Stimulated activated naive CD8-positive, alpha-beta T cell treated with anti-CD3 and anti-CD28 coated beads, Interleukin-15, Interleukin-2, amounts not matched to agents 100 ng/mL and 50 ng/mL, for 24 hours (primary cell): ENCODE measurements at regions not wholly inside any gene's neighbourhood (a gene's known extent, or its start where the extent isn't known, plus 50 kb on each side); places are given as distances from the start of the nearest gene placed in this dataset.
A peak's percentile ranks its signal among the peaks of the same experiment; 100 is the strongest.
"Not testable (repeated sequence)": the region's sequence is repeated elsewhere in the genome, so short reads cannot be mapped to it uniquely, and the experiment has no call there.

Experiments
- H3K27ac Mint-ChIP-seq: one replicate; pipeline ENCODE4 v1.8.0; 2021; ENCODE audit warnings: mild to moderate bottlenecking, mixed read lengths
- H3K27me3 Mint-ChIP-seq: one replicate; pipeline ENCODE4 v1.8.0; 2021; ENCODE audit warnings: mixed read lengths
- H3K36me3 Mint-ChIP-seq: one replicate; pipeline ENCODE4 v1.8.0; 2021; ENCODE audit warnings: low read depth, mixed read lengths
- H3K4me1 Mint-ChIP-seq: one replicate; pipeline ENCODE4 v1.8.0; 2021; ENCODE audit warnings: low read depth, mixed read lengths
- H3K4me3 Mint-ChIP-seq: one replicate; pipeline ENCODE4 v1.8.0; 2021; ENCODE audit warnings: mild to moderate bottlenecking, mixed read lengths
- H3K9me3 Mint-ChIP-seq: one replicate; pipeline ENCODE4 v1.8.0; 2021; ENCODE audit warnings: mixed read lengths

GRCh38 chr3:4897765-4898453 is 81.3 kb upstream of the BHLHE40 start:
- H3K27me3 Mint-ChIP-seq, result peaks cover 9% of the 10 kb centered on the region
- H3K27ac Mint-ChIP-seq, result peak overlapping the region; percentile 64
- H3K36me3 Mint-ChIP-seq, result no peaks in the 10 kb centered on the region
- peak overlapping the region; percentile 29 for H3K4me3 Mint-ChIP-seq
- no peaks in the 10 kb centered on the region for H3K9me3 Mint-ChIP-seq
- peaks cover 52% of the 10 kb centered on the region for H3K4me1 Mint-ChIP-seq

- peaks cover 52% of the 10 kb centered on the region for H3K4me1 Mint-ChIP-seq
- peak overlapping the region; percentile 29 for H3K4me3 Mint-ChIP-seq
- H3K27ac Mint-ChIP-seq, result peak overlapping the region; percentile 82
- no peaks in the 10 kb centered on the region for H3K9me3 Mint-ChIP-seq
- H3K27me3 Mint-ChIP-seq, result peaks cover 3% of the 10 kb centered on the region
- no peaks in the 10 kb centered on the region for H3K36me3 Mint-ChIP-seq
Measured at GRCh38 chr3:4898454-4899313, 80.6 kb upstream of the BHLHE40 start.

GRCh38 chr3:4899710-4900109 is 79.5 kb upstream of the BHLHE40 start:
- H3K9me3 Mint-ChIP-seq, result no peaks in the 10 kb centered on the region
- no peaks in the 10 kb centered on the region for H3K36me3 Mint-ChIP-seq
- H3K4me1 Mint-ChIP-seq, result peaks cover 61% of the 10 kb centered on the region
- H3K27ac Mint-ChIP-seq, result peak overlapping the region; percentile 82
- peaks cover 3% of the 10 kb centered on the region for H3K27me3 Mint-ChIP-seq
- H3K4me3 Mint-ChIP-seq, result no peak overlapping the region

GRCh38 chr3:4900298-4900697 is 78.9 kb upstream of the BHLHE40 start:
- Mint-ChIP-seq H3K36me3 (no peaks in the 10 kb centered on the region), H3K27ac (no peak overlapping the region), H3K4me1 (peaks cover 67% of the 10 kb centered on the region), H3K4me3 (no peak overlapping the region), H3K27me3 (peaks cover 3% of the 10 kb centered on the region), H3K9me3 (no peaks in the 10 kb centered on the region)

GRCh38 chr3:4904811-4905695 is 74.2 kb upstream of the BHLHE40 start:
- no peak overlapping the region for H3K4me3 Mint-ChIP-seq
- H3K4me1 Mint-ChIP-seq, result peaks cover 81% of the 10 kb centered on the region
- peak overlapping the region; percentile 55 for H3K27ac Mint-ChIP-seq
- H3K9me3 Mint-ChIP-seq, result no peaks in the 10 kb centered on the region
- no peaks in the 10 kb centered on the region for H3K36me3 Mint-ChIP-seq
- peaks cover 3% of the 10 kb centered on the region for H3K27me3 Mint-ChIP-seq

GRCh38 chr3:4906107-4906621 is 73.1 kb upstream of the BHLHE40 start:
- H3K4me3 Mint-ChIP-seq, result peak overlapping the region; percentile 42
- peak overlapping the region; percentile 48 for H3K27ac Mint-ChIP-seq
- peaks cover 3% of the 10 kb centered on the region for H3K27me3 Mint-ChIP-seq
- H3K9me3 Mint-ChIP-seq, result no peaks in the 10 kb centered on the region
- H3K4me1 Mint-ChIP-seq, result peaks cover 74% of the 10 kb centered on the region
- H3K36me3 Mint-ChIP-seq, result no peaks in the 10 kb centered on the region

- Mint-ChIP-seq H3K9me3 (no peaks in the 10 kb centered on the region), H3K27ac (peak overlapping the region; percentile 88), H3K4me1 (peaks cover 66% of the 10 kb centered on the region), H3K4me3 (no peak overlapping the region), H3K36me3 (no peaks in the 10 kb centered on the region), H3K27me3 (peaks cover under 1% of the 10 kb centered on the region)
Measured at GRCh38 chr3:4907050-4907449, 72.2 kb upstream of the BHLHE40 start.

- Mint-ChIP-seq H3K27ac (peak overlapping the region; percentile 88), H3K36me3 (no peaks in the 10 kb centered on the region), H3K27me3 (no peaks in the 10 kb centered on the region), H3K4me3 (peak overlapping the region; percentile 52), H3K9me3 (no peaks in the 10 kb centered on the region), H3K4me1 (peaks cover 59% of the 10 kb centered on the region)
Measured at GRCh38 chr3:4907643-4908432, 71.4 kb upstream of the BHLHE40 start.

GRCh38 chr3:4908433-4909156 is 70.6 kb upstream of the BHLHE40 start:
- peak overlapping the region; percentile 88 for H3K27ac Mint-ChIP-seq
- H3K36me3 Mint-ChIP-seq, result no peaks in the 10 kb centered on the region
- no peaks in the 10 kb centered on the region for H3K27me3 Mint-ChIP-seq

GRCh38 chr3:4914464-4914863 is 64.8 kb upstream of the BHLHE40 start:
- H3K27ac Mint-ChIP-seq, result no peak overlapping the region
- H3K4me3 Mint-ChIP-seq, result no peak overlapping the region
- H3K9me3 Mint-ChIP-seq, result peaks cover 4% of the 10 kb centered on the region
- peaks cover 4% of the 10 kb centered on the region for H3K36me3 Mint-ChIP-seq
- H3K27me3 Mint-ChIP-seq, result no peaks in the 10 kb centered on the region
- peaks cover 3% of the 10 kb centered on the region for H3K4me1 Mint-ChIP-seq

More at GRCh38 chr3:4908433-4909156, 70.6 kb upstream of the BHLHE40 start:
- H3K9me3 Mint-ChIP-seq, result no peaks in the 10 kb centered on the region
- peak overlapping the region; percentile 52 for H3K4me3 Mint-ChIP-seq
- peaks cover 59% of the 10 kb centered on the region for H3K4me1 Mint-ChIP-seq

- not testable (repeated sequence) for H3K36me3 Mint-ChIP-seq, H3K27me3 Mint-ChIP-seq, H3K9me3 Mint-ChIP-seq, H3K4me3 Mint-ChIP-seq, H3K27ac Mint-ChIP-seq
- H3K4me1 Mint-ChIP-seq, result peaks cover 13% of the 10 kb centered on the region
Measured at GRCh38 chr3:4921589-4921988, 57.6 kb upstream of the BHLHE40 start.

- Mint-ChIP-seq H3K27me3 (no peaks in the 10 kb centered on the region), H3K9me3 (no peaks in the 10 kb centered on the region), H3K27ac (peak overlapping the region; percentile 93), H3K4me1 (peaks cover 43% of the 10 kb centered on the region), H3K36me3 (no peaks in the 10 kb centered on the region), H3K4me3 (peak overlapping the region; percentile 41)
Measured at GRCh38 chr3:4926892-4927291, 52.3 kb upstream of the BHLHE40 start.

GRCh38 chr3:4928277-4928789 is 50.9 kb upstream of the BHLHE40 start:
- Mint-ChIP-seq H3K27ac (peak overlapping the region; percentile 93), H3K4me3 (peak overlapping the region; percentile 1), H3K36me3 (no peaks in the 10 kb centered on the region), H3K4me1 (peaks cover 43% of the 10 kb centered on the region), H3K27me3 (no peaks in the 10 kb centered on the region), H3K9me3 (no peaks in the 10 kb centered on the region)
